T-helper 1 cell (primary cell): ENCODE measurements at regions not wholly inside any gene's neighbourhood (a gene's known extent, or its start where the extent isn't known, plus 50 kb on each side); places are given as distances from the start of the nearest gene placed in this dataset.

ENCODE experiments used
- DNase-seq, 5 donors: peaks; one replicate each; pipeline ENCODE4 v3.0.0-alpha.2; 2012 to 2020

GRCh38 chr9:28215536-28216299 is 642.4 kb upstream of the C9orf72 start:
- no peak for DNase-seq

GRCh38 chr9:28232686-28233085 is 659.4 kb upstream of the C9orf72 start:
- DNase-seq: no peak

DNA sequence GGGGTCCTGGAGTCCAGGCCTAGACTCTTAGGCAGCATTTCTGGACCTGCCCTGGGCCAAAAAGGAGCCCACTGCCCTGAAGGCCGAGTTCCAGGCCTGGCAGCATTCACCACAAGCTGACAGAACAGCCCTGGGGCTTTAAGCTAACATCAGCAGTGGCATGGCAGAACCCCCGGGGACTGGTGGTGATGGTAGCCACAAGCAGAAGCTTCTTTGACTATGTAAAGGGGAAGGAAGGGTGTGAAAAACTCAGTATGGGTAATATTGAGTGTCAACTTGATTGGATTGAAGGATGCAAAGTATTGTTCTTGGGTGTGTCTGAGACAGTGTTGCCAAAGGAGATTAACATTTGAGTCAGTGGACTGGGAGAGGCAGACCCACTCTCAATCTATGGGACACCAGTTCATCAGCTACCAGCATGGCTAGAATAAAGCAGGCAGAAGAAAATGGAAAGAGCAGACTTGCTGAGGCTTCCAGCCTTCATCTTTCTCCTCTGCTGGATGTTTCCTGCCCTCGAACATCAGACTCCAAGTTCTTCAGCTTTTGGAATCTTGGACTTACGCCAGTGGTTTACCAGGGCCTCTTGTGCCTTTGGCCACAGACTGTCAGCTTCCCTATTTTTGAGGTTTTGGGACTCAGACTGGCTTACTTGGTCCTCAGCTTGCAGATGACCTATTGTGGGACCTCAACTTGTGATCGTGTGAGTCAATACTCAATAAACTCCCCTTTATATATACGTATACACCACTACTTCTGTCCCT is 661.0 kb upstream of the C9orf72 start:
- DNase-seq: no peak

- no peak for DNase-seq
Observed at GRCh38 chr9:28234894-28235277, 661.6 kb upstream of the C9orf72 start.

- no peak for DNase-seq
Observed at GRCh38 chr9:28249424-28249823, 676.1 kb upstream of the C9orf72 start.

DNA sequence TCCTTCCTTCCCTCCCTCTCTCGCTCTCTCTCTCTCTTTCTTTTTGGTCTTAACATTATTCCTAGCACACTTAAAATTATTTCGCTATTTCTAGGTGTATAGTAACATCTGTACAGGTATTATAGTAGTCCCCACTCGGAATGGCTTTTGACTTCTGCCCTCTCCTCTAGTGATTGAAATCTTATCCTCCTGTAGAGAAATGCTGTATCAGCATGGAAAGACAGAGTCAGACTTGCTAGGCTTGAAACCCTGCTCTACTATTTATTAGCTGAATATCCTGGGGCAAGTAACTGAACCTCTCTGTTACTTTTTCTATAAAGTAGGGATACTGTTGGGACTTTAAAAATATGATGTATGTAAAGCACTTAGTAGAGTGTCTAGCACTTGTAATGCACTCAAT is 681.9 kb upstream of the C9orf72 start:
- no peak for DNase-seq

DNA sequence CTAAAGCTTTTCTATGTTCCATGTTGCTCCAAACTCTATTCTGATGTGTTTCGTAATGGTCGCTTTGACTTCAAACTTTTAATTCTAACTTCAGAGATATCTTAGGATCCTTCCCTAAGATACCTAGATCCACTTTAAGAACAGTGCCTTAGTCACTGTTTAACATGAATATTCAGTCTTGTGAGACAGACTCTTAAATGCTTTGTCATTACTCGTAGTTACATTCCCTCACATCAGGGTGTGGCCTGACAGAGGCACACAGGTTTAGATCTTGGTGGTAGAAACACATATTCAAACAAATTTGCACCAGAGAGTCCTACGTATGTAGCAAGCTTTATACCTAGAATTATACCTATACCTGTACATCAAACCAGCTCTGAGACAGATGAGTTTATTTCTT is 687.0 kb upstream of the C9orf72 start:
- DNase-seq: no peak

- no peak for DNase-seq
Observed at GRCh38 chr9:28264368-28264767, 691.1 kb upstream of the C9orf72 start.

DNA sequence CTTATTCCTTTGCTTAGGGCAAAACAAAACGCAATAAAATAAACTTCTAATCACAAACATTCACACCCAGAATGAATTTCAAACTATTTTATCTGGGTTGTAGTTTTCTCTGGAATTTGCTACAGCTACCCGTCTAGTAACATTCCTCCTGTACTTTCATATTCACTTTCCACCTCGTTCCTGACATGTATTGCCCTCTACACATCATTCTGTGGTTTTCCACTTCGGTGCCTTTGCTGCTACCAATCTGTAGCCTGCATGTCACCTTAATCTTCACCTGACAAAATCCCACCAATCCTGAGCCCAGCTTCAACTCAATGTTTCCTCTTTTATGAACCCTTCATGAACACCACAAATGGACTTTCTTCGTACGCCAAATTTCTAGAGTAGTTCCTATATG is 694.1 kb upstream of the C9orf72 start:
- DNase-seq: no peak

- DNase-seq: no peak
Observed at GRCh38 chr9:28270156-28270555, 696.9 kb upstream of the C9orf72 start.

DNA sequence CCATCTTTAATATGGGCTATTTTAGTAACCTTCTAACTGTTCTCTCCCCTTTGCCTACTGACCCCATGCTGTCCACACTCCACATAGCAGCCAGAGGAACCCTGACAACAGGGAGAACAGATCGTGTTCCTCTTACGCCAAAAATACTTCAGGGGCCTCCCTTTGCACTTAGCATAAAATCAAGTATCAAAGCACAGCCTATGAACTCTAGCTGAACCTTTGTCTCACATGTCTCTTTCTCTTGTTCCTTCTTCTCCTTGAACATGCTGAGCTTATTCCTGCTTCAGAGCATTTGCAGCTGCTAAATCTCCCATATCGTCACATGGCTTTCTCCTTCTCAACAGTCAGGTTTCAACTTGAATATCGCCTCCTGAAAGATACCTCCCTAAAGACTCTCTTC is 698.8 kb upstream of the C9orf72 start:
- no peak for DNase-seq

DNA sequence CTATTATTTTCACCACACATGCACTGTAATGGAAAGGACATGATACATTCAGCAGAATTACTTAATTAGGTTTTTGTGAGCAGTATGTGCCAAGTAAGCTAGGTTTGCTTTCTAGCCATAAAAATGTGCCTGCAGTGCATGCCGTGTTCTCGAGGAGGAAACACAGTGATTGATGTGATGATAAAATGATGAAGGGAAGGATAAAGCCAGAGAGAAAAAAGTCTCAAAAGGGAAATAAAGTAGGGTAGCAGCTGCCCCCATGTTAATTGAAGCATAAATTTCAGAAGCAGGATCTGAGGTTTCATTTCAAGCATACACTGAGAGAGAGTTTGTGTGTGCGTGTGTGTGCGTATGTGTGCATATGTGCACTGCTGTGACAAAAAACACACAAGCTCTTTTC is 714.2 kb upstream of the C9orf72 start:
- DNase-seq: no peak

DNA sequence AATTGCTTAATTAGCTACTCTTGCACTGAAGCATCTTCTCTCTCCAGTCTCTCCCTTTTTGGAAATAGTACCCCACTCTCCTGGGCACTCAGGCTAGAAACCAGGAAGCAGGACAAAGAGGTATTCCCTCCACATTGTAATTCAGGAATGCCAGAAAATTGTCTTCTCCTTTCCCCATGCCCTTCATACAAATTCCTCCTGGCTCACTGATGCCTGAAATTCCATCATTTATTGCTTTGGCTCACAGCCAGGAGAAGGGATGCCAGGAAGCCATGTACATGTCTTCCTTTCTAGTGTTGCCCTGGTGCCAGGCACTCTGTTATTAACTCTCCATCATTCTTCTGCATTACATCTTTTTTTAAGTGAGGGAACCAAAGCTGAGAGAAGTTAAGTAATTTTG is 716.5 kb upstream of the C9orf72 start:
- no peak for DNase-seq

- no peak for DNase-seq
Observed at GRCh38 chr9:28293369-28294090, 720.2 kb upstream of the C9orf72 start.

- no peak for DNase-seq
Observed at GRCh38 chr9:28301281-28301680, 728.0 kb upstream of the C9orf72 start.

DNA sequence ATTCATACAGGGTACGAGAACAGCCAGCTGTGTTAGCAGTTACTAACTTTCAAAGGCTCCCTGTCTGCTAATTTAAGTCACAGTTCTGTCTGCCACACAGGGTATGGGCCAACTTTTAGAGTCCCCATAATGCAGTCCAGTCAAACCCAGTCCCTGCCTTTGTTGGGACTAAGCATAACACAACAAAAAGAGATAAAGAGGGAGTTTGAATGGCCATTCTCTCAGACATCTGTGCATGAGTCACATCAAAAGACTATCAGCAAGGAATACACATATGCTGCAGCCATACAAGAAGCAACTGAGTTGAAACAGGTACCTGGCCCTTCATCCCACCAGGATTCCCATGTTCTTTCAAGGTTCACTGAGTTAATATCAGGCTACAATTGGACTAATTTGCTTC is 744.5 kb upstream of the C9orf72 start:
- DNase-seq: no peak

DNA sequence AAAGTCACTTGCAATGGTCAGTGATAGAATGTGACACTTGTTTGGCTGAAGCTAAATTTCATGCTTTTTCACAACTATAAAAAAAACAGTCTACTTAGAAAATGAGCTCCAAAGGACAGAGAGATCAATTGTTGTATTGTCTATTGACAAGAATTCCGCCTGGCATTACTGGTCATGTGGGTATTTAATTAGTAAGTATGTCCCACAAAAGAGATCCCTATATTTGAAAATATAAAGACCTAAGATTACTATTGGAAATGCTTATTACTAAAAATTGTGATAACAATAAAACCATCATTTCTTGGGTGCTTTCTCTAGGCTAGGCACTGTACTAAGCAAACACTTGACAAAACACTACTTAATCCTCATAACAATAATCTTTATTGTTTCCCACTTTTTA is 745.2 kb upstream of the C9orf72 start:
- DNase-seq: no peak

DNA sequence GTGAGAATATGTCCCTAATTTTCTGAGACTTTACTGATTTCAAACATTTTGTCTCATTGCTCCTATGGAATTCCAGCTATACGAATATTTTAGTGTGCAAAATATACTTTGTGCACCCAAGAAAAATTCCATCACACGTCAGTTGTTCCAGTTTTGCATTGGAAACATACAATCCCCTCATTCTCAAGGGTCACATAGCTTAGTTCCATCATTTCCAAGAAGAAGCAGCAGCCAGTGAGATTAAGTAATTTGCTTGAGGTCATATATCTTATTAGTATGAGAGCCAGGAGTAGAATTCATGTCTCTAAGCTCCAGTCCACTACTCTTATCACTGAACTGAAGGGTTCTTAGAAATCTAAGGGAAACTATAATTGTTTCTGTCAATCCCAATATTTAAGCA is 746.7 kb upstream of the C9orf72 start:
- DNase-seq: no peak

DNA sequence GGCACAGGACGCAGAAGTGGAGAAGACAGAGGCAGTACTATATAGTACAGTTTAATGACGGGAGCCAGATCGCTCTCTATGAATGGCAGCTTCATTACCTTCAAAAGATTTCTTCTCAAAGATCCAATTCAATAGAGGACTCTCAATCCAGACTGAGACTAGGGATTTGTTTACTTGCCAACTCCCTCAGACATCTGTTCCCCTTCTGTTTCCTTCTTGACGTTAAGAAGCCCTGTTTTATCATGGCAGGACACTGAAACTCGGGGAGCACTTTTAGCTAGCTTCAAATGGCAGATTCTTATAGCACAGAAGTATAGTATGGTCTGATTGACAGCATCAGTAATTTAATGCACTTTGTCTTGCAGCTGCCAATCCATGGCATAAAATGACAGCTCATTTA is 747.3 kb upstream of the C9orf72 start:
- no peak for DNase-seq

DNA sequence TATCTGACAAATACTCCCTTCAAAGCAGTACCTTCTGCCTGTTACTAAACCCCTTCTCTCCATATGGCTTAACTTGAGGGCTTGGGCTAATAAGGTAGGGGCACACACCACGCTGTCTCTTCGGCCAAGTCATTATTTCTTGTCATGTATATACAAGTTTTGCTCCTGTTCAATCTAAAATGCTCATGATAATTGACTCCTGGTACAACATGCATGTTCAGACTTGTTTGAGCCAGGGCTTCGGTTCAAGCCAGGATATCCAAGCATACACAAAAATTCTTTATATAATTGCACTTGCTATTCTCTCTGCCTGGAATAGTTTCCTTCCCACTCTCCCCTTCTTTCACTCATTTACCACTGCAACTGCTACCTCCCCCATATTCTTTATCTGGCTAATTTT is 756.0 kb upstream of the C9orf72 start:
- no peak for DNase-seq

GRCh38 chr9:28332648-28333047 is 759.4 kb upstream of the C9orf72 start:
- DNase-seq: no peak

DNA sequence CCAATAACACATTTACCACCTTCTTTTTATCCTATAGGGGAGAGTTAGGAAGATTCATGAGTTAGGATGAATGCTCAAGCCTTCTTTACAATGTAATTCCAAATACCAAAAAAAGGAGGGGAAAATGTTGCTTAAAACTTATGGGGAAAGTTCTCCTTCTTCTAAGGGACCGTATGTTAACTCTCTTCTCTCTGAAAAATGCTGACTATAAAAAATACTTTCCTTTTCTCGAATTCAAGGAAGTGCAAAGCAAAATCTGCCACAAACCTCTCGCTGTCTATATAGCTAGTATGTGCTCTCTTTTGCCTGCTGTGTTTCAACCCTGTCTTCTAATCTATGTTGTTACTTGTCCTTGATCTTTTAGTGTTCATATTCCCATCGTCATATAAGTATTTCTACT is 768.6 kb upstream of the C9orf72 start:
- DNase-seq: no peak

DNA sequence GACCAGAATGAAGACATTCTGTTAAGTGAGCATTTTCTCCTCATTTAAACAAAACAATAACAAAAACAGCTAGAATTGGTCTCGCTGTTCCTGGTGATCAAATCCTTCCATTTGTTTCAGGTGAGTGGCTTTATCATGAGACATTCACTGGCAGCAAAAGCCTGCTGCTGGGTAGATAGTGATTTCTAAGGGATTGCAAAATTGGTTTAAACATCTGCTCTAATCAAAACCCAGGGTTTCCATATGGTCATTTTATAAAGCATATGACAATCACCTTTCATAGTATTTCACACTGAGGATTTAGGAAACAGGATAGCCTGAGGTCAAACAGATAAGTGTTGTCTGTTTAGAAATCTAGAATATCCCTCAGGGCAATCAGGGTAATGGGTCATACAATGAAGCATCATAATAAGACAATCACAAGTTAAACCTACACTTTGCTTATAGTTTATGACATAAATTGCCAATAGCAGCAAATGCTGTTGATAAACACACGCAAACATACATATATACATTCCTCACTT is 769.6 kb upstream of the C9orf72 start:
- no peak for DNase-seq

DNA sequence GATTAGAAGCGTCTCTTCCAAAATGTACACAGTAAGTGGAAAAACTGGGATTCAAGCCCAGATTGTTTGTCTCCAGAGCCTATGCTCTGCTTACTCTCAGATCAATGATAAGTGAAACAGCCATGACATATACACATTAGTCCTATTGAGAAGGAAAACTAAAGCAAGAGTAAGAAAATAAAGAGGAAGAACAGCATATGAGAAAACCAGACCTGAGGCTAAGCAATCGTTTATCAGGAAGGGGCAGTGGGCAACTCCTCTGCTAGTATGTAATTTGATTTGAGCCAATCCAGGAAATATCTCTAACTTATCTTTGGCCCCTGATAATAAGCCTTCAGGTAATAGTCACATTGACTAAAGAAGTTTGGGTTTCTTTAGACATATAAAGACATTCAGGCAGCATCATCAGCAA is 789.9 kb upstream of the C9orf72 start:
- no peak for DNase-seq
